HepG2 (cell line): ENCODE measurements at regions not wholly inside any gene's neighbourhood (a gene's known extent, or its start where the extent isn't known, plus 50 kb on each side); places are given as distances from the start of the nearest gene placed in this dataset.

ENCODE experiments used
- ATAC-seq: fragments of 200-7000 bp; cut with Tn5 transposase; 3 replicates; pipeline ENCODE4 v1.9.1; 2020; ENCODE audit warnings: mild to moderate bottlenecking, moderate library complexity
- BruUV-seq: library from RNA; stranded (reverse); fragments of 400-500 nt; replicated peaks from 2 replicates; lab custom pipeline; 2021; lab: Mats Ljungman, UMichigan
- CTCF ChIA-PET: fragments of 300-600 bp; formaldehyde crosslinking; extraction: SDS; loops from one replicate; lab custom pipeline; 2021; ENCODE audit warnings: low total read pairs, inconsistent platforms, low intra/inter-chr PET ratio; lab: Yijun Ruan, JAX
- POLR2A ChIA-PET: fragments of 350-600 bp; sonication (Branson Sonifier 250); formaldehyde crosslinking; loops from one replicate; lab custom pipeline; 2020; ENCODE audit warnings: antibody characterized with exemption, inconsistent platforms; lab: Yijun Ruan, JAX
- DNase-seq: peaks from one replicate; pipeline ENCODE4 v3.0.0-alpha.2; 2015; ENCODE audit warnings: low spot score
- FAIRE-seq: peaks from 3 replicates; lab custom pipeline; 2011; peaks lifted over from hg19 to GRCh38; lab: Jason Lieb, UNC
- H2AFZ ChIP-seq: one replicate; pipeline ENCODE4 v1.6.1; 2011; ENCODE audit warnings: low read length, inconsistent platforms
- H3K27ac ChIP-seq: fragments of 300-600 bp; 3 replicates; pipeline ENCODE4 v1.8.0; 2011; ENCODE audit warnings: mixed run types, mild to moderate bottlenecking, mixed read lengths, low read length, inconsistent platforms; ENCODE audit not compliant: insufficient read depth; ENCODE audit errors: extremely low read length
- H3K27me3 ChIP-seq, 2 experiments: fragments of 200-600 bp in 1 of 2; 2 replicates in 1 of 2; 3 replicates in 1 of 2; pipeline versions ENCODE4 v1.6.0 to v1.8.0; 2011; ENCODE audit warnings: low read length in 2 of 2, mild to moderate bottlenecking in 2 of 2, moderate library complexity in 2 of 2, inconsistent platforms in 1 of 2; ENCODE audit not compliant: insufficient read depth in 2 of 2, control insufficient read depth in 1 of 2
- H3K36me3 ChIP-seq, 2 experiments: fragments of 200-600 bp in 1 of 2; replicated peaks in 1 of 2; 2 replicates in 1 of 2; 3 replicates in 1 of 2; pipeline versions ENCODE4 v1.5.1 to v1.8.0; 2011; ENCODE audit warnings: low read length in 2 of 2, inconsistent platforms in 1 of 2; ENCODE audit not compliant: insufficient read depth in 2 of 2, control insufficient read depth in 1 of 2
- H3K4me1 ChIP-seq: 2 replicates; pipeline ENCODE4 v1.5.1; 2012; ENCODE audit warnings: low read length, inconsistent platforms; ENCODE audit not compliant: insufficient read depth
- H3K4me2 ChIP-seq: 2 replicates; pipeline ENCODE4 v1.6.0; 2011; ENCODE audit warnings: low read depth, low read length, inconsistent platforms
- H3K4me3 ChIP-seq, 3 experiments: fragments of 200-600 bp in 1 of 3; sonication (generic), shearing (Covaris generic) in 1 of 3; replicated peaks in 1 of 3; 2 replicates each; pipeline ENCODE4 v1.5.1; 2011 to 2016; ENCODE audit warnings: low read length in 3 of 3, inconsistent platforms in 2 of 3, low read depth in 2 of 3, mild to moderate bottlenecking in 2 of 3, control low read depth in 1 of 3, mixed read lengths in 1 of 3; ENCODE audit not compliant: insufficient read depth in 1 of 3
- H3K79me2 ChIP-seq: one replicate; pipeline ENCODE4 v1.6.1; 2011; ENCODE audit warnings: low read length, inconsistent platforms; ENCODE audit not compliant: insufficient read depth
- H3K9ac ChIP-seq: 2 replicates; pipeline ENCODE4 v1.6.0; 2011; ENCODE audit warnings: mild to moderate bottlenecking, low read depth, low read length, inconsistent platforms; ENCODE audit not compliant: insufficient read depth
- H3K9me3 ChIP-seq: 2 replicates; pipeline ENCODE4 v1.5.1; 2012; ENCODE audit warnings: mild to moderate bottlenecking, low read length
- H4K20me1 ChIP-seq: 2 replicates; pipeline ENCODE4 v1.6.0; 2011; ENCODE audit warnings: inconsistent platforms, mild to moderate bottlenecking, low read length, moderate library complexity; ENCODE audit not compliant: insufficient read depth
- FOXM1 ChIP-seq: sonication (generic); formaldehyde crosslinking; IDR thresholded peaks from 2 replicates; pipeline ENCODE4 v1.5.0; 2020; ENCODE audit warnings: missing genetic modification reagents
- RBAK ChIP-seq: sonication (generic); formaldehyde crosslinking; IDR thresholded peaks from 2 replicates; pipeline ENCODE4 v1.5.1; 2020; ENCODE audit warnings: mild to moderate bottlenecking, missing genetic modification reagents
- RCOR2 ChIP-seq: IDR thresholded peaks from 2 replicates; pipeline ENCODE4 v1.6.1; 2016; ENCODE audit warnings: missing biosample characterization, missing genetic modification reagents
- REXO4 ChIP-seq: sonication (generic); formaldehyde crosslinking; IDR thresholded peaks from 2 replicates; pipeline ENCODE4 v1.8.0; 2022; ENCODE audit warnings: missing genetic modification reagents, mild to moderate bottlenecking, borderline replicate concordance
- SMARCC2 ChIP-seq: fragments of 450-650 bp; IDR thresholded peaks from 2 replicates; pipeline ENCODE4 v1.6.1; 2017; ENCODE audit warnings: antibody characterized with exemption, mild to moderate bottlenecking
- ZBTB2 ChIP-seq: sonication (generic); formaldehyde crosslinking; IDR thresholded peaks from 2 replicates; pipeline ENCODE4 v1.8.0; 2022; ENCODE audit warnings: low read depth, missing genetic modification reagents
- ZNF121 ChIP-seq: sonication (generic); formaldehyde crosslinking; IDR thresholded peaks from 2 replicates; pipeline ENCODE4 v1.5.0; 2020; ENCODE audit warnings: mild to moderate bottlenecking, missing genetic modification reagents
- ZNF512B ChIP-seq: sonication (generic); formaldehyde crosslinking; IDR thresholded peaks from 2 replicates; pipeline ENCODE4 v1.5.1; 2020; ENCODE audit warnings: missing genetic modification reagents, mild to moderate bottlenecking, borderline replicate concordance
- WGBS: methylation state at CpG from one replicate; pipeline ENCODE4 v1.1.6; 2017; ENCODE audit warnings: low lambda C conversion rate; 5-methylcytosine and 5-hydroxymethylcytosine counted together
- in situ Hi-C: cut with HindIII; loops from 2 replicates; pipeline ENCODE4 v1.10.0; 2017; ENCODE audit warnings: low pct_unique_long_range_greater_than_20kb; ENCODE audit not compliant: extremely low pct_ligation_motif_present
- intact Hi-C: fragments of 100-400 bp; cut with micrococcal nuclease; formaldehyde crosslinking; loops from one replicate; pipeline ENCODE4 v1.10.0; 2022; ENCODE audit not compliant: unreplicated experiment

GRCh38 chr5:159430361-159431012, 100.2 kb upstream of the IL12B start:
- ATAC-seq (no peak), FAIRE-seq (no peak), DNase-seq (no peak)
- 1% methylated on average over 7 of the region's 7 CpGs for WGBS
- Histone ChIP-seq H3K27ac (no peak overlapping the region), H3K79me2 (no peaks in the 10 kb centered on the region), H3K9me3 (no peaks in the 10 kb centered on the region), H3K4me1 (no peaks in the 10 kb centered on the region), H3K9ac (no peak overlapping the region), H3K4me2 (no peak overlapping the region), H2AFZ (no peak overlapping the region), H3K36me3 (no peaks in the 10 kb centered on the region), H3K4me3 (no peak overlapping the region), H4K20me1 (no peaks in the 10 kb centered on the region), H3K27me3 (no peaks in the 10 kb centered on the region)
- BruUV-seq = no TSS peak
- intact Hi-C loops (no loop called here), in situ Hi-C loops (no loop called here)
- POLR2A ChIA-PET = no interaction called here
- TF ChIP-seq ZNF512B = no peak
- TF ChIP-seq FOXM1 (CRISPR knock-in tag) = no peak
- no peak for TF ChIP-seq RBAK (CRISPR knock-in tag)
- TF ChIP-seq SMARCC2 = no peak
- no peak for TF ChIP-seq ZBTB2 (CRISPR knock-in tag)
- TF ChIP-seq REXO4 = no peak
- TF ChIP-seq ZNF121 (CRISPR knock-in tag) = no peak
- TF ChIP-seq RCOR2 (CRISPR knock-in tag) = no peak
- CTCF ChIA-PET = no interaction called here
